ENCODE measurements at regions not wholly inside any gene's neighbourhood (a gene's known extent, or its start where the extent isn't known, plus 50 kb on each side); places are given as distances from the start of the nearest gene placed in this dataset.
"Not testable (repeated sequence)": the region's sequence is repeated elsewhere in the genome, so short reads cannot be mapped to it uniquely, and the experiment has no call there.

GRCh38 chr7:32661929-32662328 is 166.6 kb downstream of the AVL9 start:
- DNase-seq (ENCODE audit: low read depth) = no peak
- no peak overlapping the region for H3K4me3 ChIP-seq (ENCODE audit: low read depth, low read length)
- no peak for TF ChIP-seq CTCF (IDR thresholded peaks at IDR 0.05; ENCODE audit: control insufficient read depth, extremely low read depth, insufficient read depth)

- TF ChIP-seq CTCF (IDR thresholded peaks at IDR 0.05; ENCODE audit: control insufficient read depth, extremely low read depth, insufficient read depth) = no peak
- no peak overlapping the region for H3K4me3 ChIP-seq (ENCODE audit: low read depth, low read length)
- DNase-seq (ENCODE audit: low read depth) = no peak
These were observed 166.2 kb downstream of the AVL9 start for GRCh38 chr7:32661501-32661900.

- no peak for DNase-seq (ENCODE audit: low read depth)
- TF ChIP-seq CTCF (IDR thresholded peaks at IDR 0.05; ENCODE audit: control insufficient read depth, extremely low read depth, insufficient read depth) = no peak
- no peak overlapping the region for H3K4me3 ChIP-seq (ENCODE audit: low read depth, low read length)
These were observed 165.6 kb downstream of the AVL9 start for GRCh38 chr7:32660936-32661335.

- TF ChIP-seq CTCF (IDR thresholded peaks at IDR 0.05; ENCODE audit: control insufficient read depth, extremely low read depth, insufficient read depth) = no peak
- DNase-seq (ENCODE audit: low read depth) = no peak
- H3K4me3 ChIP-seq (ENCODE audit: low read depth, low read length) = no peak overlapping the region
These were observed 164.6 kb downstream of the AVL9 start for GRCh38 chr7:32659853-32660252.

GRCh38 chr7:32658467-32658869 is 163.2 kb downstream of the AVL9 start:
- H3K4me3 ChIP-seq (ENCODE audit: low read depth, low read length) = no peak overlapping the region
- no peak for TF ChIP-seq CTCF (IDR thresholded peaks at IDR 0.05; ENCODE audit: control insufficient read depth, extremely low read depth, insufficient read depth)
- DNase-seq (ENCODE audit: low read depth) = no peak

GRCh38 chr7:32658034-32658433 is 162.7 kb downstream of the AVL9 start:
- peak; percentile 1 for DNase-seq (ENCODE audit: low read depth)
- no peak for TF ChIP-seq CTCF (IDR thresholded peaks at IDR 0.05; ENCODE audit: control insufficient read depth, extremely low read depth, insufficient read depth)
- H3K4me3 ChIP-seq (ENCODE audit: low read depth, low read length) = no peak overlapping the region

GRCh38 chr7:32654549-32654948 is 159.3 kb downstream of the AVL9 start:
- H3K4me3 ChIP-seq (ENCODE audit: low read depth, low read length); DNase-seq (ENCODE audit: low read depth): not testable (repeated sequence)

GRCh38 chr7:32650356-32650755 is 155.1 kb downstream of the AVL9 start:
- not testable (repeated sequence) for H3K4me3 ChIP-seq (ENCODE audit: low read depth, low read length); DNase-seq (ENCODE audit: low read depth)
